ENCODE measurements at regions not wholly inside any gene's neighbourhood (a gene's known extent, or its start where the extent isn't known, plus 50 kb on each side); places are given as distances from the start of the nearest gene placed in this dataset.
"Not testable (repeated sequence)": the region's sequence is repeated elsewhere in the genome, so short reads cannot be mapped to it uniquely, and the experiment has no call there.

DNA sequence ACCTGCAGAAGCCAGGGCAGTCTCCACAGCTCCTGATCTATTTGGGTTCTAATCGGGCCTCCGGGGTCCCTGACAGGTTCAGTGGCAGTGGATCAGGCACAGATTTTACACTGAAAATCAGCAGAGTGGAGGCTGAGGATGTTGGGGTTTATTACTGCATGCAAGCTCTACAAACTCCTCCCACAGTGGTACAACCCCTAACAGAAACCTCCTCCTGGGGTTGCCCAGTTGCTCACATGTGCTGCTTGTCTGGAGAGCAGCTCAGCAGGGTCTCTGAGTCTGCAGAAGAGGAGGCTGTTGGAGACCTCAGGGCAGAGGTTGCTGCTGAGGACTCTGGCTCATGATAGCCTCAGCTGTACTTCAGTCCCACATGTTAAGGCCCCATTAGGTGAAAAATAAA, 1269.1 kb downstream of the RPIA start:
- TF ChIP-seq CTCF, POLR2A, POLR2AphosphoS5 (IDR thresholded peaks at IDR 0.05): not testable (repeated sequence)
